NT2/D1 (cell line): ENCODE measurements at regions not wholly inside any gene's neighbourhood (a gene's known extent, or its start where the extent isn't known, plus 50 kb on each side); places are given as distances from the start of the nearest gene placed in this dataset.

Source experiments
- DNase-seq: peaks from one replicate; pipeline ENCODE4 v3.0.0-alpha.2; 2011; ENCODE audit warnings: low read depth, low spot score
- H3K27me3 ChIP-seq: 2 replicates; pipeline ENCODE4 v1.6.0; 2011; ENCODE audit warnings: mild to moderate bottlenecking; ENCODE audit not compliant: insufficient read length, insufficient read depth
- H3K36me3 ChIP-seq: 2 replicates; pipeline ENCODE4 v1.6.1; 2011; ENCODE audit warnings: mild to moderate bottlenecking, low read length, mixed read lengths; ENCODE audit not compliant: insufficient read depth, insufficient read length
- H3K4me1 ChIP-seq: 2 replicates; pipeline ENCODE4 v1.5.1; 2011; ENCODE audit not compliant: insufficient read depth, insufficient read length
- H3K4me3 ChIP-seq: 2 replicates; pipeline ENCODE4 v1.5.1; 2011; ENCODE audit warnings: low read depth; ENCODE audit not compliant: insufficient read length
- H3K9ac ChIP-seq: 2 replicates; pipeline ENCODE4 v1.6.0; 2011; ENCODE audit warnings: low read depth; ENCODE audit not compliant: insufficient read length
- H3K9me3 ChIP-seq: 2 replicates; pipeline ENCODE4 v1.5.1; 2011; ENCODE audit warnings: mild to moderate bottlenecking, low read length; ENCODE audit not compliant: insufficient read depth
- SUZ12 ChIP-seq: IDR thresholded peaks from 2 replicates; pipeline ENCODE4 v1.6.1; 2011; ENCODE audit not compliant: insufficient read length, insufficient read depth; ENCODE audit errors: extremely low read depth
- YY1 ChIP-seq: IDR thresholded peaks from 2 replicates; pipeline ENCODE4 v1.6.1; 2011; ENCODE audit not compliant: insufficient read length, insufficient read depth
- ZNF274 ChIP-seq: IDR thresholded peaks from 2 replicates; pipeline ENCODE4 v1.6.1; 2011; ENCODE audit warnings: mild to moderate bottlenecking, low read depth, low read length

DNA sequence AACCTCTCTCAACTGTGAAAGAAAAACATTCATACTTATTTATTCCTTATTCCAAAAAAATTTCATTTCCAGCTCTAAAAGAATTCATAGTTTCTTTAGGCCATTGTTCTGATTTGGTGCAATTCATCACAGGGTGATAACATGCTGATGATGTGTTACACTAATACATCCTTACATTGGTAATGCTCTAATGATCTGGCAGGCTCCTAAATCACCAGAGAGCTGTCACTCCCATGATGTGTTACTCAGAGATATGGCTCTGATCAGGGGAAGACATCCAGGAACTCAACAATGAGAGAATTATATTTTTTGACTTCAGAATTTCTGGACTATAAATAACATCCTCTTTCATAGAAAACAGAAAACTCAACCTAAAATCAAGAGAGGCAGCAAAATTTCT is 209.3 kb downstream of the CHD9NB start:
- H3K27me3 ChIP-seq = no peaks in the 10 kb centered on the region
- H3K4me1 ChIP-seq = no peaks in the 10 kb centered on the region
- TF ChIP-seq YY1 (no peak), SUZ12 (no peak), ZNF274 (no peak)

DNA sequence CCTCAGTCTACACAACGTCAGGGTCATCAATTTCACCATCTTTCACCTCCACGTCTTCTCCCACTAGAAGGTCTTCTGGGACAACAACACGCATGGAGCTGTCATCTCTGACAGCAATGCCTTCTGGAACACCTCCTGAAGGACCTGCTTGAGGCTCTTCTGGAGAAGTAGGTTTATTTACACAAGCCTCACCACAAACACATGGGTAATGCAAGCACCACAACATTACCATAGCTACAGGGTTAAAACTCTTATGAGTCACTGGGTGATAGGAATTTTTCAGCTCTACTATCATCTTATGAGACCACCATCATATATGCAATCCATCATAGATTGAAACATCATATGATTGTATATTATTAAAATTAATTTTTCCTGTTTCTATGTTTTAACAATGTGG is 215.4 kb downstream of the CHD9NB start:
- no peaks in the 10 kb centered on the region for H3K4me1 ChIP-seq
- no peaks in the 10 kb centered on the region for H3K9me3 ChIP-seq
- no peak overlapping the region for H3K9ac ChIP-seq
- no peak overlapping the region for H3K4me3 ChIP-seq
- H3K36me3 ChIP-seq = no peaks in the 10 kb centered on the region
- TF ChIP-seq ZNF274 (no peak), SUZ12 (no peak), YY1 (no peak)
- DNase-seq = no peak
- no peaks in the 10 kb centered on the region for H3K27me3 ChIP-seq

More for the DNA sequence above, 209.3 kb downstream of the CHD9NB start:
- no peak overlapping the region for H3K9ac ChIP-seq
- no peak for DNase-seq
- no peak overlapping the region for H3K4me3 ChIP-seq
- H3K36me3 ChIP-seq = no peaks in the 10 kb centered on the region
- no peaks in the 10 kb centered on the region for H3K9me3 ChIP-seq

DNA sequence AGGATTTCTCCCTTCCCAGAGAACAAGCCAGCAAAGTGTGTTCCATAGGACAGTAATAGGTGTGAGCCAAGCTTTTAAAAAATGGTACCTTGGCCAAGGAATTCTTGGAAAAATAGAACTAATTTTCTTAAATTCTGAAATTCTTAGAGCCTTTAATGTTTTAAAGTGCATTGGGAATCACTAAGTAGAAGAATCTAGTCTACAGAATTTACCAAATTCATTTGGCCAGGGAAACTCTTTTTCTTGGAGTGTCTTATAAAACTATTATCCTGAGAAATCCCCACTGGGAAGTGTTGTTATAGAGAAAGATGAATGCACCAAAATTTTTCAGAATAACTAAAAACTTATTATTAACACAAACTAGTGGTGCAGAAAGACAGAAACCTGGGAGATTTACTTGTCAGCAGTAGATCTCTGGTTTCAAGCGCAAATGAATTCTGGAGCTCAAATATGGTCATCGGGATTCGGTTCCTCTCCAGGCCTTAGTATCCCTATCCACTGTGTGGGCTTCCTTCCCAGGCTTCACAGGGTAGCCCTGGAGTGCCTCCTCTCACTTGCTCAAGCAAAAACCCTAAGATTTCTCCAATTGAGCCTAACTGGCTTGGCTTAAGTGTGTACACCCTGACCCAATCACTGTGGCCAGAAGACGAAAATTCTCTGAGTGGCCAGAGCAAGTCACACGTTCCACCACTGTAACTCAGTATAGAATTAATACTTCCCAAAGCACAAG is 217.8 kb downstream of the CHD9NB start:
- Histone ChIP-seq H3K9ac (no peak overlapping the region), H3K4me1 (no peaks in the 10 kb centered on the region), H3K9me3 (no peaks in the 10 kb centered on the region), H3K27me3 (no peaks in the 10 kb centered on the region), H3K4me3 (no peak overlapping the region), H3K36me3 (no peaks in the 10 kb centered on the region)
- no peak for TF ChIP-seq SUZ12
- no peak for TF ChIP-seq YY1
- TF ChIP-seq ZNF274 = no peak
- DNase-seq = no peak

DNA sequence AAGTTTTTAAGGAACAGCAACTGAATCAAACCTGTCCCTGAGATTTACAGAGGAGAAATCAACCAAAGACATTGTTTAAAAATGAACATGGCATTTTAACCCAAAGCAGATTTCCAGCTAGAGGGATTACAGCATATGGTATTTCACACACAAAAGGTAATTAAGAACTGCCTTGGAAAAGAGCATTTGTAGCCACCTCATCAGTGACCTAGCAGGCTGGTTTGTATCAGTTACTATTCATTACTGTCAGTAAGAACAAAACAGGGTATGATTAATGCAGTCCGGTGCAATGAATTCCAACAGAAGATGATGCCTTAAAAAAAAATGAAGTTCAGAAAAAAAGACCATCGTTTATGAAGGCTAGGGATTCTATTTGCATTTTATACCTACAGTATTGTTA is 219.9 kb downstream of the CHD9NB start:
- DNase-seq = no peak
- TF ChIP-seq ZNF274 (no peak), YY1 (no peak), SUZ12 (no peak)
- Histone ChIP-seq H3K9ac (no peak overlapping the region), H3K4me3 (no peak overlapping the region), H3K9me3 (no peaks in the 10 kb centered on the region), H3K36me3 (no peaks in the 10 kb centered on the region), H3K4me1 (no peaks in the 10 kb centered on the region), H3K27me3 (no peaks in the 10 kb centered on the region)

DNA sequence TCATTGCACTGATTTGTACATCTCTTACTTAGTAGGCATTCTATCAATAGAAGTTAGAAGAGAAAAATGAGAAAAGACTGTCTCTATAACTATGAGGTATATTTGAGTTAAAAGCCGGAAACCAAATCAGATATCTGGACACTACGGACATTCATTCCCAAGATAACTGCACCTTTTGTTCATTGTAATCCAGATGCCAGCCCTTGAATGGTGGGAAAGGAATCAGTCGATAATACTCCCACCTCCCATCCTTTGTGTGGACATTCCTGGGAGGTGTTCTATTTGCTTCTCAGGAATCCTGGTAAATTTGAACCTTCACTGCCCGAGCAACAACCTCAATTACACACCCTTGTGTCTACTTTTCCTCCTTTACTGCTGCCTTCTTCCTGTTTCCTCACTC is 225.2 kb downstream of the CHD9NB start:
- Histone ChIP-seq H3K36me3 (no peaks in the 10 kb centered on the region), H3K4me1 (no peaks in the 10 kb centered on the region), H3K9me3 (no peaks in the 10 kb centered on the region), H3K9ac (no peak overlapping the region), H3K4me3 (no peak overlapping the region), H3K27me3 (no peaks in the 10 kb centered on the region)
- DNase-seq = no peak
- TF ChIP-seq ZNF274 (no peak), YY1 (no peak), SUZ12 (no peak)

DNA sequence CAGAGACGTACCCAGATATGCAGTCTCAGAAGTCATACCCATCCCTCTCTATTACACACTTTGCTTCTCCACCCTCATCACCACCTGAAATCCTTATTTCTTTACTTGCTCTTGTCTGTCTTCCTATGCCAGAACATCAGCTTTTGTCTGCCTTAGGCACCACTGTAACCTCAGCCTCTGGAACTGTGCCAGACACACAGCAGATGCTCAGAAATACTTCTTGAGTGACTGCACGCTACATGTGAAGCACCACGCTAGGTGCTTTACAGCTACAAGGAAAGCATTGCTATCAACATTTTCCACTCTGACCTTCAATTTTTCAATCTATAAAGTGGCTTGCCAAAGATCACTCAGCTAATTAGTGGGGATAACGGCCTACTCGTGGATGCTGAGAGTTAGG is 226.8 kb downstream of the CHD9NB start:
- Histone ChIP-seq H3K36me3 (no peaks in the 10 kb centered on the region), H3K4me3 (no peak overlapping the region), H3K9ac (no peak overlapping the region), H3K9me3 (no peaks in the 10 kb centered on the region), H3K27me3 (no peaks in the 10 kb centered on the region), H3K4me1 (no peaks in the 10 kb centered on the region)
- DNase-seq = no peak
- TF ChIP-seq SUZ12 = no peak
- TF ChIP-seq ZNF274 = no peak
- no peak for TF ChIP-seq YY1

DNA sequence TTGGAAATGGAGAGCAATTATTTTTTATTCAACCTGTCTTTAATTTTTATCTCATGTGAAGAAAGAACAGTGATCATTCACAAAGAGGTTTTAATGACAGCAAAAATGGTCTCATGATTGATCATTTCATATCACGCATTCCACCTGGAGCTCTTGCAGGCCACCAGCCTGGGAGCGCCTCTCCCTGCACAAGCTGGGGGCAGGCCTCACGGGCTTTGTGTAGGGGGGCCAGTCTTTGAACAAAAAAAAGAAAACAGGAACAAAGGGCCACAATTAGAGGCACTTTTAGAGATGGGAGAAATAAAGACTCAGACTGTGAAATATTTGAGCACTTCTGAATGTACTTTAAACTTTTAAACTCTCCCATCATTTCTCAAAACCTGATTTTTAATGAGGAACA is 232.9 kb downstream of the CHD9NB start:
- Histone ChIP-seq H3K27me3 (no peaks in the 10 kb centered on the region), H3K9me3 (no peaks in the 10 kb centered on the region), H3K36me3 (no peaks in the 10 kb centered on the region), H3K9ac (no peak overlapping the region), H3K4me3 (no peak overlapping the region), H3K4me1 (no peaks in the 10 kb centered on the region)
- TF ChIP-seq YY1 (no peak), ZNF274 (no peak), SUZ12 (no peak)
- DNase-seq = no peak

DNA sequence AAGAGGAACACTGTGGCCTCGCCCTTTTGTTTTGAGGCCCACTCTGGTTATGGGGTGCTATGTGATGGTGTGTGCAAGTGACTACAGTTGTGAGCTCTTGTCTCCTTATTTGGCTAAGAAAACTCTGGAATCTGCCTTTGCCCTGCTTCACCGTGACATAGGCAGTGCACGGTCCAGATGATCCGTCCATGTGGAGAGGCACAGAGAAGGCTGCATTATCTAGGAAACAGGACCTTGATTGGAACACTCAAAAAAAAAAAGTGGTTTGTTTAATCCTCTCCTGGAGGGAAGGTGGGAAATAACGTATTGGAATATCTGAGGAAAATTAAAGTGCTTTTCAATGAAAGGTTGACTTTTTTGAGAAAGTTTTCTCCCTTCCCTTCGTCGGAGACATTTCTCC is 233.3 kb downstream of the CHD9NB start:
- DNase-seq = no peak
- TF ChIP-seq ZNF274 (no peak), YY1 (no peak), SUZ12 (no peak)

More for the DNA sequence above, 233.3 kb downstream of the CHD9NB start:
- Histone ChIP-seq H3K4me3 (no peak overlapping the region), H3K27me3 (no peaks in the 10 kb centered on the region), H3K9ac (no peak overlapping the region), H3K36me3 (no peaks in the 10 kb centered on the region), H3K9me3 (0 out of 2 replicates have a peak, but pooled peaks cover 2% of the 10 kb centered on the region), H3K4me1 (no peaks in the 10 kb centered on the region)
